OCI-LY1 (cell line): ENCODE measurements at regions not wholly inside any gene's neighbourhood (a gene's known extent, or its start where the extent isn't known, plus 50 kb on each side); places are given as distances from the start of the nearest gene placed in this dataset.

Source experiments
- EZH2 ChIP-seq: fragments of 200-600 bp; sonication (generic), shearing (Covaris generic); IDR thresholded peaks from 2 replicates; pipeline ENCODE4 v1.8.0; 2017; ENCODE audit warnings: borderline replicate concordance, mixed run types, mild to moderate bottlenecking, antibody characterized with exemption, low read length, moderate library complexity, mixed read lengths
- TF ChIP-seq, protein P1 (sequence below): fragments of 200-600 bp; sonication (generic), shearing (Covaris generic); IDR thresholded peaks from 2 replicates; pipeline ENCODE4 v1.5.1; 2017; ENCODE audit warnings: mild to moderate bottlenecking, antibody characterized with exemption, low read length, moderate library complexity, mixed read lengths

DNA sequence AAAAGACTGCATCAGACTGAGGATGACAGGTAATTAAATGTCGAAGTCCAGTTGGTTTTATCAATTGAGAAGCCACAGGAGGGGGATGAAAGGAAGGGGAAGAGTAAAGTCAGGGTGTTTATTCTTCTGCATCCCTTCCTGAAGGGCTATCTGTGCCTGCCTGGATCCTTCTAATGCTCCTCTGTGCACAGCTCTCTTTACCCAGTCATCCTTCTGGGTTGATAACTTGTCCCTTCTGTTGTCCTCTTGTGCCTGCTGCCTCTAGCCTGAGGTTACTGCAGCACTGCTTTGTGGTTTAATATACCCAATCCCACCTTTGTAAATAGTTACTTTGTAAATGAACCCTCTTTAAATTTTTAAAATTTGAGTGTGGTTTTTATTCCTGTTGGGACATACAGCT lies 1127.3 kb downstream of the EPHA7 start:
- TF ChIP-seq, protein P1, sequence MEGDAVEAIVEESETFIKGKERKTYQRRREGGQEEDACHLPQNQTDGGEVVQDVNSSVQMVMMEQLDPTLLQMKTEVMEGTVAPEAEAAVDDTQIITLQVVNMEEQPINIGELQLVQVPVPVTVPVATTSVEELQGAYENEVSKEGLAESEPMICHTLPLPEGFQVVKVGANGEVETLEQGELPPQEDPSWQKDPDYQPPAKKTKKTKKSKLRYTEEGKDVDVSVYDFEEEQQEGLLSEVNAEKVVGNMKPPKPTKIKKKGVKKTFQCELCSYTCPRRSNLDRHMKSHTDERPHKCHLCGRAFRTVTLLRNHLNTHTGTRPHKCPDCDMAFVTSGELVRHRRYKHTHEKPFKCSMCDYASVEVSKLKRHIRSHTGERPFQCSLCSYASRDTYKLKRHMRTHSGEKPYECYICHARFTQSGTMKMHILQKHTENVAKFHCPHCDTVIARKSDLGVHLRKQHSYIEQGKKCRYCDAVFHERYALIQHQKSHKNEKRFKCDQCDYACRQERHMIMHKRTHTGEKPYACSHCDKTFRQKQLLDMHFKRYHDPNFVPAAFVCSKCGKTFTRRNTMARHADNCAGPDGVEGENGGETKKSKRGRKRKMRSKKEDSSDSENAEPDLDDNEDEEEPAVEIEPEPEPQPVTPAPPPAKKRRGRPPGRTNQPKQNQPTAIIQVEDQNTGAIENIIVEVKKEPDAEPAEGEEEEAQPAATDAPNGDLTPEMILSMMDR, result no peak
- no peak for TF ChIP-seq EZH2
